GM23338 (cell line): ENCODE measurements at regions not wholly inside any gene's neighbourhood (a gene's known extent, or its start where the extent isn't known, plus 50 kb on each side); places are given as distances from the start of the nearest gene placed in this dataset.

Experiments used
- ATAC-seq: fragments of 200-7000 bp; cut with Tn5 transposase; 3 replicates; pipeline ENCODE4 v1.9.1; 2020
- DNase-seq: peaks from one replicate; pipeline ENCODE4 v3.0.0-alpha.2; 2015; ENCODE audit warnings: low spot score
- H2AFZ ChIP-seq: fragments of 200-600 bp; sonication (generic); 2 replicates; pipeline ENCODE4 v1.8.0; 2016; ENCODE audit warnings: antibody characterized with exemption, mild to moderate bottlenecking, moderate library complexity
- H3F3A ChIP-seq: fragments of 200-600 bp; sonication (generic); replicated peaks from 2 replicates; pipeline ENCODE4 v1.8.0; 2017; ENCODE audit warnings: antibody characterized with exemption, mixed run types, low read depth
- H3K27ac ChIP-seq: fragments of 200-600 bp; sonication (generic); 2 replicates; pipeline ENCODE4 v1.6.1; 2016; ENCODE audit warnings: low read depth
- H3K27me3 ChIP-seq: fragments of 200-600 bp; sonication (generic); 2 replicates; pipeline ENCODE4 v1.8.0; 2016; ENCODE audit warnings: mild to moderate bottlenecking, mixed run types, moderate library complexity; ENCODE audit not compliant: insufficient read depth
- H3K36me3 ChIP-seq: fragments of 200-600 bp; sonication (generic); 2 replicates; pipeline ENCODE4 v1.8.0; 2016; ENCODE audit warnings: mild to moderate bottlenecking; ENCODE audit not compliant: insufficient read depth
- H3K4me1 ChIP-seq: fragments of 200-600 bp; sonication (generic); 2 replicates; pipeline ENCODE4 v1.8.0; 2016; ENCODE audit warnings: mild to moderate bottlenecking, moderate library complexity; ENCODE audit not compliant: insufficient read depth
- H3K4me2 ChIP-seq: fragments of 200-600 bp; sonication (generic); 2 replicates; pipeline ENCODE4 v1.7.1; 2017; ENCODE audit warnings: mixed run types
- H3K4me3 ChIP-seq: fragments of 200-600 bp; sonication (generic); 2 replicates; pipeline ENCODE4 v1.6.1; 2016; ENCODE audit warnings: mixed run types
- H3K79me2 ChIP-seq: fragments of 200-600 bp; sonication (generic); replicated peaks from 2 replicates; pipeline ENCODE4 v1.8.0; 2017; ENCODE audit warnings: mild to moderate bottlenecking; ENCODE audit not compliant: insufficient read depth
- H3K9me2 ChIP-seq: fragments of 200-600 bp; sonication (generic); 2 replicates; pipeline ENCODE4 v1.8.0; 2017; ENCODE audit not compliant: insufficient read depth
- H4K20me1 ChIP-seq: fragments of 200-600 bp; sonication (generic); replicated peaks from 2 replicates; pipeline ENCODE4 v1.8.0; 2017; ENCODE audit warnings: mild to moderate bottlenecking; ENCODE audit not compliant: insufficient read depth
- H3K27ac Mint-ChIP-seq: 2 replicates; pipeline ENCODE4 v1.8.0; 2020; ENCODE audit warnings: inconsistent platforms, mild to moderate bottlenecking, moderate library complexity, mixed read lengths
- H3K27me3 Mint-ChIP-seq: 3 replicates; pipeline ENCODE4 v1.8.0; 2022; ENCODE audit warnings: low read depth, mild to moderate bottlenecking, moderate library complexity, mixed read lengths, inconsistent platforms; ENCODE audit not compliant: insufficient read depth, poor library complexity
- H3K36me3 Mint-ChIP-seq: 3 replicates; pipeline ENCODE4 v1.8.0; 2021; ENCODE audit warnings: low read depth, mild to moderate bottlenecking, inconsistent platforms, moderate library complexity, mixed read lengths
- H3K4me1 Mint-ChIP-seq: 3 replicates; pipeline ENCODE4 v1.8.0; 2020; ENCODE audit warnings: mild to moderate bottlenecking, inconsistent platforms, mixed read lengths
- H3K4me3 Mint-ChIP-seq: 3 replicates; pipeline ENCODE4 v1.8.0; 2021; ENCODE audit warnings: moderate library complexity, mild to moderate bottlenecking, inconsistent platforms, mixed read lengths
- H3K9me3 Mint-ChIP-seq: 3 replicates; pipeline ENCODE4 v1.8.0; 2020; ENCODE audit warnings: moderate library complexity, mild to moderate bottlenecking, inconsistent platforms, mixed read lengths
- CREB1 ChIP-seq: fragments of 250-450 bp; sonication (Bioruptor Pico); IDR thresholded peaks from 2 replicates; pipeline ENCODE4 v1.5.0; 2020; ENCODE audit warnings: low read depth, mild to moderate bottlenecking, moderate library complexity
- EZH2 ChIP-seq: fragments of 200-600 bp; sonication (generic); IDR thresholded peaks from one replicate; pipeline ENCODE4 v1.8.0; 2017; ENCODE audit warnings: antibody characterized with exemption, mild to moderate bottlenecking, low read depth; ENCODE audit not compliant: unreplicated experiment
- EZH2phosphoT487 ChIP-seq: fragments of 200-600 bp; sonication (generic); IDR thresholded peaks from one replicate; pipeline ENCODE4 v1.8.1; 2018; ENCODE audit warnings: antibody characterized with exemption; ENCODE audit not compliant: unreplicated experiment
- JUNB ChIP-seq: IDR thresholded peaks from one replicate; pipeline ENCODE4 v1.6.1; 2016; ENCODE audit warnings: antibody characterized with exemption; ENCODE audit not compliant: unreplicated experiment
- NANOG ChIP-seq: IDR thresholded peaks from 2 replicates; pipeline ENCODE4 v1.6.1; 2016; ENCODE audit warnings: antibody characterized with exemption, borderline replicate concordance
- POLR2AphosphoS5 ChIP-seq: IDR thresholded peaks from 2 replicates; pipeline ENCODE4 v1.6.1; 2016; ENCODE audit warnings: antibody characterized with exemption, low read depth
- STAT1 ChIP-seq: IDR thresholded peaks from one replicate; pipeline ENCODE4 v1.6.1; 2016; ENCODE audit warnings: antibody characterized with exemption; ENCODE audit not compliant: unreplicated experiment
- ZNF114 ChIP-seq: fragments of 250-450 bp; sonication (Bioruptor Pico); IDR thresholded peaks from 2 replicates; pipeline ENCODE4 v1.5.0; 2020; ENCODE audit warnings: mild to moderate bottlenecking, moderate library complexity
- ZNF331 ChIP-seq: fragments of 250-450 bp; sonication (Bioruptor Pico); IDR thresholded peaks from 2 replicates; pipeline ENCODE4 v1.5.0; 2020; ENCODE audit warnings: low read depth, mild to moderate bottlenecking, moderate library complexity
- TF ChIP-seq, protein P1 (sequence below): IDR thresholded peaks from one replicate; pipeline ENCODE4 v1.6.1; 2018; ENCODE audit warnings: antibody characterized with exemption; ENCODE audit not compliant: unreplicated experiment
- TF ChIP-seq, protein P2 (sequence below), 2 experiments: fragments of 200-600 bp in 1 of 2; sonication (generic) in 1 of 2; conservative IDR thresholded peaks; 2 replicates each; pipeline versions ENCODE4 v1.5.1 to v1.6.1; 2016 to 2017; ENCODE audit warnings: antibody characterized with exemption in 2 of 2, low read depth in 2 of 2, mild to moderate bottlenecking in 2 of 2, moderate library complexity in 1 of 2
- TF ChIP-seq, protein P3 (sequence below): fragments of 250-450 bp; sonication (Bioruptor Pico); IDR thresholded peaks from 2 replicates; pipeline ENCODE4 v1.5.0; 2020; ENCODE audit warnings: mild to moderate bottlenecking, moderate library complexity
- TF ChIP-seq, protein P4 (sequence below): IDR thresholded peaks from 2 replicates; pipeline ENCODE4 v1.6.1; 2016; ENCODE audit warnings: antibody characterized with exemption

DNA sequence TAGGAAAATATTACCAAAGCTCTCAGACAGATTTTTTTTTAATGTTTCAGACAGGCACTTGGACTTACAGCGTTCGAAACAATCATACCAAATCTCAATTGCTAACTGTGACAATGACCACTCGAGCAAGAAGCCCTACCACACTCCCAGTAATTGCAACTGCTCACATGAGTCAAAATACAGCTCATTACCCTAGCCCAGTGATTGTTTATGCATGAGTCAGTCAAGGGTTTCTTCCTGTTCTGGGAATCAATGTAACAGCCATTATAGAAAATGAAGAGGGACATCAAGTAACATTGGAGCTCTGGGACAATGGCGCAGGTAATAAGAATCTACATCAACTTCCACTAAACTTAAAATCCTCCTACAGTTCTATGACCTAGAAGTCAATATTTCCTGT, 56.1 kb upstream of the SH3GLB1 start:
- Histone ChIP-seq H2AFZ (no peak overlapping the region), H3K4me1 (no peaks in the 10 kb centered on the region), H4K20me1 (no peaks in the 10 kb centered on the region), H3K79me2 (no peaks in the 10 kb centered on the region), H3K27me3 (no peaks in the 10 kb centered on the region), H3F3A (no peaks in the 10 kb centered on the region), H3K36me3 (no peaks in the 10 kb centered on the region), H3K27ac (no peak overlapping the region), H3K9me2 (no peaks in the 10 kb centered on the region), H3K4me2 (no peak overlapping the region), H3K4me3 (no peak overlapping the region)
- Mint-ChIP-seq H3K4me3 (no peak overlapping the region), H3K27me3 (no peaks in the 10 kb centered on the region), H3K9me3 (no peaks in the 10 kb centered on the region), H3K36me3 (no peaks in the 10 kb centered on the region), H3K4me1 (no peaks in the 10 kb centered on the region), H3K27ac (no peak overlapping the region)
- no peak for DNase-seq
- no peak for ATAC-seq
- TF ChIP-seq JUNB, result no peak
- TF ChIP-seq ZNF114, result no peak
- no peak for TF ChIP-seq EZH2phosphoT487
- no peak for TF ChIP-seq STAT1
- TF ChIP-seq, protein P1, sequence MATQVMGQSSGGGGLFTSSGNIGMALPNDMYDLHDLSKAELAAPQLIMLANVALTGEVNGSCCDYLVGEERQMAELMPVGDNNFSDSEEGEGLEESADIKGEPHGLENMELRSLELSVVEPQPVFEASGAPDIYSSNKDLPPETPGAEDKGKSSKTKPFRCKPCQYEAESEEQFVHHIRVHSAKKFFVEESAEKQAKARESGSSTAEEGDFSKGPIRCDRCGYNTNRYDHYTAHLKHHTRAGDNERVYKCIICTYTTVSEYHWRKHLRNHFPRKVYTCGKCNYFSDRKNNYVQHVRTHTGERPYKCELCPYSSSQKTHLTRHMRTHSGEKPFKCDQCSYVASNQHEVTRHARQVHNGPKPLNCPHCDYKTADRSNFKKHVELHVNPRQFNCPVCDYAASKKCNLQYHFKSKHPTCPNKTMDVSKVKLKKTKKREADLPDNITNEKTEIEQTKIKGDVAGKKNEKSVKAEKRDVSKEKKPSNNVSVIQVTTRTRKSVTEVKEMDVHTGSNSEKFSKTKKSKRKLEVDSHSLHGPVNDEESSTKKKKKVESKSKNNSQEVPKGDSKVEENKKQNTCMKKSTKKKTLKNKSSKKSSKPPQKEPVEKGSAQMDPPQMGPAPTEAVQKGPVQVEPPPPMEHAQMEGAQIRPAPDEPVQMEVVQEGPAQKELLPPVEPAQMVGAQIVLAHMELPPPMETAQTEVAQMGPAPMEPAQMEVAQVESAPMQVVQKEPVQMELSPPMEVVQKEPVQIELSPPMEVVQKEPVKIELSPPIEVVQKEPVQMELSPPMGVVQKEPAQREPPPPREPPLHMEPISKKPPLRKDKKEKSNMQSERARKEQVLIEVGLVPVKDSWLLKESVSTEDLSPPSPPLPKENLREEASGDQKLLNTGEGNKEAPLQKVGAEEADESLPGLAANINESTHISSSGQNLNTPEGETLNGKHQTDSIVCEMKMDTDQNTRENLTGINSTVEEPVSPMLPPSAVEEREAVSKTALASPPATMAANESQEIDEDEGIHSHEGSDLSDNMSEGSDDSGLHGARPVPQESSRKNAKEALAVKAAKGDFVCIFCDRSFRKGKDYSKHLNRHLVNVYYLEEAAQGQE, result no peak
- TF ChIP-seq CREB1 (CRISPR knock-in tag), result no peak
- TF ChIP-seq, protein P2, sequence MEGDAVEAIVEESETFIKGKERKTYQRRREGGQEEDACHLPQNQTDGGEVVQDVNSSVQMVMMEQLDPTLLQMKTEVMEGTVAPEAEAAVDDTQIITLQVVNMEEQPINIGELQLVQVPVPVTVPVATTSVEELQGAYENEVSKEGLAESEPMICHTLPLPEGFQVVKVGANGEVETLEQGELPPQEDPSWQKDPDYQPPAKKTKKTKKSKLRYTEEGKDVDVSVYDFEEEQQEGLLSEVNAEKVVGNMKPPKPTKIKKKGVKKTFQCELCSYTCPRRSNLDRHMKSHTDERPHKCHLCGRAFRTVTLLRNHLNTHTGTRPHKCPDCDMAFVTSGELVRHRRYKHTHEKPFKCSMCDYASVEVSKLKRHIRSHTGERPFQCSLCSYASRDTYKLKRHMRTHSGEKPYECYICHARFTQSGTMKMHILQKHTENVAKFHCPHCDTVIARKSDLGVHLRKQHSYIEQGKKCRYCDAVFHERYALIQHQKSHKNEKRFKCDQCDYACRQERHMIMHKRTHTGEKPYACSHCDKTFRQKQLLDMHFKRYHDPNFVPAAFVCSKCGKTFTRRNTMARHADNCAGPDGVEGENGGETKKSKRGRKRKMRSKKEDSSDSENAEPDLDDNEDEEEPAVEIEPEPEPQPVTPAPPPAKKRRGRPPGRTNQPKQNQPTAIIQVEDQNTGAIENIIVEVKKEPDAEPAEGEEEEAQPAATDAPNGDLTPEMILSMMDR (conservative IDR thresholded peaks at IDR 0.05; ENCODE audit: low read depth in 2 of 2), result no peak
- TF ChIP-seq EZH2, result no peak
- TF ChIP-seq POLR2AphosphoS5, result no peak
- TF ChIP-seq NANOG, result no peak
- no peak for TF ChIP-seq ZNF331 (CRISPR knock-in tag)
- TF ChIP-seq, protein P3, sequence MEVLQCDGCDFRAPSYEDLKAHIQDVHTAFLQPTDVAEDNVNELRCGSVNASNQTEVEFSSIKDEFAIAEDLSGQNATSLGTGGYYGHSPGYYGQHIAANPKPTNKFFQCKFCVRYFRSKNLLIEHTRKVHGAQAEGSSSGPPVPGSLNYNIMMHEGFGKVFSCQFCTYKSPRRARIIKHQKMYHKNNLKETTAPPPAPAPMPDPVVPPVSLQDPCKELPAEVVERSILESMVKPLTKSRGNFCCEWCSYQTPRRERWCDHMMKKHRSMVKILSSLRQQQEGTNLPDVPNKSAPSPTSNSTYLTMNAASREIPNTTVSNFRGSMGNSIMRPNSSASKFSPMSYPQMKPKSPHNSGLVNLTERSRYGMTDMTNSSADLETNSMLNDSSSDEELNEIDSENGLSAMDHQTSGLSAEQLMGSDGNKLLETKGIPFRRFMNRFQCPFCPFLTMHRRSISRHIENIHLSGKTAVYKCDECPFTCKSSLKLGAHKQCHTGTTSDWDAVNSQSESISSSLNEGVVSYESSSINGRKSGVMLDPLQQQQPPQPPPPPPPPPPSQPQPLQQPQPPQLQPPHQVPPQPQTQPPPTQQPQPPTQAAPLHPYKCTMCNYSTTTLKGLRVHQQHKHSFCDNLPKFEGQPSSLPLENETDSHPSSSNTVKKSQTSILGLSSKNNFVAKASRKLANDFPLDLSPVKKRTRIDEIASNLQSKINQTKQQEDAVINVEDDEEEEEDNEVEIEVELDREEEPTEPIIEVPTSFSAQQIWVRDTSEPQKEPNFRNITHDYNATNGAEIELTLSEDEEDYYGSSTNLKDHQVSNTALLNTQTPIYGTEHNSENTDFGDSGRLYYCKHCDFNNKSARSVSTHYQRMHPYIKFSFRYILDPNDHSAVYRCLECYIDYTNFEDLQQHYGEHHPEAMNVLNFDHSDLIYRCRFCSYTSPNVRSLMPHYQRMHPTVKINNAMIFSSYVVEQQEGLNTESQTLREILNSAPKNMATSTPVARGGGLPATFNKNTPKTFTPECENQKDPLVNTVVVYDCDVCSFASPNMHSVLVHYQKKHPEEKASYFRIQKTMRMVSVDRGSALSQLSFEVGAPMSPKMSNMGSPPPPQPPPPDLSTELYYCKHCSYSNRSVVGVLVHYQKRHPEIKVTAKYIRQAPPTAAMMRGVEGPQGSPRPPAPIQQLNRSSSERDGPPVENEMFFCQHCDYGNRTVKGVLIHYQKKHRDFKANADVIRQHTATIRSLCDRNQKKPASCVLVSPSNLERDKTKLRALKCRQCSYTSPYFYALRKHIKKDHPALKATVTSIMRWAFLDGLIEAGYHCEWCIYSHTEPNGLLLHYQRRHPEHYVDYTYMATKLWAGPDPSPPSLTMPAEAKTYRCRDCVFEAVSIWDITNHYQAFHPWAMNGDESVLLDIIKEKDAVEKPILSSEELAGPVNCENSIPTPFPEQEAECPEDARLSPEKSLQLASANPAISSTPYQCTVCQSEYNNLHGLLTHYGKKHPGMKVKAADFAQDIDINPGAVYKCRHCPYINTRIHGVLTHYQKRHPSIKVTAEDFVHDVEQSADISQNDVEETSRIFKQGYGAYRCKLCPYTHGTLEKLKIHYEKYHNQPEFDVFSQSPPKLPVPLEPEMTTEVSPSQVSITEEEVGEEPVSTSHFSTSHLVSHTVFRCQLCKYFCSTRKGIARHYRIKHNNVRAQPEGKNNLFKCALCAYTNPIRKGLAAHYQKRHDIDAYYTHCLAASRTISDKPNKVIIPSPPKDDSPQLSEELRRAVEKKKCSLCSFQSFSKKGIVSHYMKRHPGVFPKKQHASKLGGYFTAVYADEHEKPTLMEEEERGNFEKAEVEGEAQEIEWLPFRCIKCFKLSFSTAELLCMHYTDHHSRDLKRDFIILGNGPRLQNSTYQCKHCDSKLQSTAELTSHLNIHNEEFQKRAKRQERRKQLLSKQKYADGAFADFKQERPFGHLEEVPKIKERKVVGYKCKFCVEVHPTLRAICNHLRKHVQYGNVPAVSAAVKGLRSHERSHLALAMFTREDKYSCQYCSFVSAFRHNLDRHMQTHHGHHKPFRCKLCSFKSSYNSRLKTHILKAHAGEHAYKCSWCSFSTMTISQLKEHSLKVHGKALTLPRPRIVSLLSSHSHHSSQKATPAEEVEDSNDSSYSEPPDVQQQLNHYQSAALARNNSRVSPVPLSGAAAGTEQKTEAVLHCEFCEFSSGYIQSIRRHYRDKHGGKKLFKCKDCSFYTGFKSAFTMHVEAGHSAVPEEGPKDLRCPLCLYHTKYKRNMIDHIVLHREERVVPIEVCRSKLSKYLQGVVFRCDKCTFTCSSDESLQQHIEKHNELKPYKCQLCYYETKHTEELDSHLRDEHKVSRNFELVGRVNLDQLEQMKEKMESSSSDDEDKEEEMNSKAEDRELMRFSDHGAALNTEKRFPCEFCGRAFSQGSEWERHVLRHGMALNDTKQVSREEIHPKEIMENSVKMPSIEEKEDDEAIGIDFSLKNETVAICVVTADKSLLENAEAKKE (CRISPR knock-in tag), result no peak
- TF ChIP-seq, protein P4, sequence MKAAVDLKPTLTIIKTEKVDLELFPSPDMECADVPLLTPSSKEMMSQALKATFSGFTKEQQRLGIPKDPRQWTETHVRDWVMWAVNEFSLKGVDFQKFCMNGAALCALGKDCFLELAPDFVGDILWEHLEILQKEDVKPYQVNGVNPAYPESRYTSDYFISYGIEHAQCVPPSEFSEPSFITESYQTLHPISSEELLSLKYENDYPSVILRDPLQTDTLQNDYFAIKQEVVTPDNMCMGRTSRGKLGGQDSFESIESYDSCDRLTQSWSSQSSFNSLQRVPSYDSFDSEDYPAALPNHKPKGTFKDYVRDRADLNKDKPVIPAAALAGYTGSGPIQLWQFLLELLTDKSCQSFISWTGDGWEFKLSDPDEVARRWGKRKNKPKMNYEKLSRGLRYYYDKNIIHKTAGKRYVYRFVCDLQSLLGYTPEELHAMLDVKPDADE, result no peak
